ENCODE measurements at regions not wholly inside any gene's neighbourhood (a gene's known extent, or its start where the extent isn't known, plus 50 kb on each side); places are given as distances from the start of the nearest gene placed in this dataset.
"Not testable (repeated sequence)": the region's sequence is repeated elsewhere in the genome, so short reads cannot be mapped to it uniquely, and the experiment has no call there.

GRCh38 chr5:9728261-9728660, 98.1 kb upstream of the TAS2R1 start:
- TF ChIP-seq ZNF514 (tag by site-specific recombination; IDR thresholded peaks at IDR 0.05) (no peak), ZBTB44 (tag by site-specific recombination; IDR thresholded peaks at IDR 0.05) (no peak), ZNF621 (tag by site-specific recombination; IDR thresholded peaks at IDR 0.05) (no peak), ZBTB6 (tag by site-specific recombination; IDR thresholded peaks at IDR 0.05) (no peak)
- H3K27ac ChIP-seq (ENCODE audit: extremely low read depth, low read depth, low read length) = no peak overlapping the region
- no peak overlapping the region for H3K4me3 ChIP-seq (ENCODE audit: low read depth, low read length)
- ChIA-PET CTCF (no interaction called here), POLR2A (no interaction called here)
- no peaks in the 10 kb centered on the region for H3K9me3 ChIP-seq (ENCODE audit: control insufficient read depth, insufficient read depth, low read depth, low read length)
- no peaks in the 10 kb centered on the region for H3K4me1 ChIP-seq (ENCODE audit: control insufficient read depth, insufficient read depth, low read length)
- no peaks in the 10 kb centered on the region for H3K36me3 ChIP-seq (ENCODE audit: control insufficient read depth in 2 of 2, insufficient read depth in 1 of 2, low read length in 2 of 2)

- TF ChIP-seq ZNF391 (tag by site-specific recombination; IDR thresholded peaks at IDR 0.05; ENCODE audit: borderline replicate concordance, low read depth) (no peak), KLF7 (tag by site-specific recombination; IDR thresholded peaks at IDR 0.05; ENCODE audit: borderline replicate concordance) (no peak), ZBTB26 (tag by site-specific recombination; optimal IDR thresholded peaks at IDR 0.05) (no peak), ZNF184 (tag by site-specific recombination; IDR thresholded peaks at IDR 0.05) (no peak), ZNF239 (tag by site-specific recombination; IDR thresholded peaks at IDR 0.05) (no peak), ZNF157 (tag by site-specific recombination; IDR thresholded peaks at IDR 0.05) (no peak), ZNF555 (tag by site-specific recombination; conservative IDR thresholded peaks at IDR 0.05) (no peak), PRDM1 (tag by site-specific recombination; IDR thresholded peaks at IDR 0.05) (no peak), ZNF10 (tag by site-specific recombination; IDR thresholded peaks at IDR 0.05) (no peak), ZNF791 (tag by site-specific recombination; IDR thresholded peaks at IDR 0.05) (no peak), ZBTB21 (tag by site-specific recombination; IDR thresholded peaks at IDR 0.05) (no peak), ZNF510 (tag by site-specific recombination; IDR thresholded peaks at IDR 0.05; ENCODE audit: insufficient replicate concordance) (no peak)
- CTCF ChIA-PET = interaction anchor here (0.6 kb wide), 1 partner anchor 154 kb away, joined by 4 read pairs; no protein-coding TSS in a partner anchor
- POLR2A ChIA-PET = no interaction called here
- no peaks in the 10 kb centered on the region for H3K4me1 ChIP-seq (ENCODE audit: control insufficient read depth, insufficient read depth, low read length)
- H3K36me3 ChIP-seq (ENCODE audit: control insufficient read depth in 2 of 2, insufficient read depth in 1 of 2, low read length in 2 of 2) = no peaks in the 10 kb centered on the region
- H3K4me3 ChIP-seq (ENCODE audit: low read depth, low read length) = no peak overlapping the region
- H3K27ac ChIP-seq (ENCODE audit: extremely low read depth, low read depth, low read length) = no peak overlapping the region
- H3K9me3 ChIP-seq (ENCODE audit: control insufficient read depth, insufficient read depth, low read depth, low read length) = no peaks in the 10 kb centered on the region
These were observed 96.8 kb upstream of the TAS2R1 start for GRCh38 chr5:9726931-9727330.

- POLR2A ChIA-PET; H3K4me1 ChIP-seq (ENCODE audit: control insufficient read depth, insufficient read depth, low read length); CTCF ChIA-PET; H3K9me3 ChIP-seq (ENCODE audit: control insufficient read depth, insufficient read depth, low read depth, low read length); H3K4me3 ChIP-seq (ENCODE audit: low read depth, low read length); H3K27ac ChIP-seq (ENCODE audit: extremely low read depth, low read depth, low read length); H3K36me3 ChIP-seq (ENCODE audit: control insufficient read depth in 2 of 2, insufficient read depth in 1 of 2, low read length in 2 of 2): not testable (repeated sequence)
These were observed 95.1 kb upstream of the TAS2R1 start for GRCh38 chr5:9725265-9725664.

- Histone ChIP-seq H3K4me1 (ENCODE audit: control insufficient read depth, insufficient read depth, low read length) (no peaks in the 10 kb centered on the region), H3K4me3 (ENCODE audit: low read depth, low read length) (no peak overlapping the region), H3K9me3 (ENCODE audit: control insufficient read depth, insufficient read depth, low read depth, low read length) (no peaks in the 10 kb centered on the region), H3K36me3 (ENCODE audit: control insufficient read depth in 2 of 2, insufficient read depth in 1 of 2, low read length in 2 of 2) (no peaks in the 10 kb centered on the region), H3K27ac (ENCODE audit: extremely low read depth, low read depth, low read length) (no peak overlapping the region)
- ChIA-PET POLR2A (no interaction called here), CTCF (no interaction called here)
- TF ChIP-seq ZBTB48 (tag by site-specific recombination; IDR thresholded peaks at IDR 0.05) = no peak
- no peak for TF ChIP-seq ZBTB21 (tag by site-specific recombination; IDR thresholded peaks at IDR 0.05)
- TF ChIP-seq HOXC10 (CRISPR knock-in tag; IDR thresholded peaks at IDR 0.05) = no peak
- TF ChIP-seq ZNF280C (tag by site-specific recombination; IDR thresholded peaks at IDR 0.05) = no peak
- no peak for TF ChIP-seq KLF1 (tag by site-specific recombination; IDR thresholded peaks at IDR 0.05)
- no peak for TF ChIP-seq OVOL3 (tag by site-specific recombination; IDR thresholded peaks at IDR 0.05)
- TF ChIP-seq BCL6B (tag by site-specific recombination; IDR thresholded peaks at IDR 0.05) = no peak
These were observed 94.6 kb upstream of the TAS2R1 start for GRCh38 chr5:9724707-9725106.

Measured in HEK293 (cell line).